Suprapubic skin (tissue), 4 donors: ENCODE measurements at regions not wholly inside any gene's neighbourhood (a gene's known extent, or its start where the extent isn't known, plus 50 kb on each side); places are given as distances from the start of the nearest gene placed in this dataset.

ENCODE experiments used
- EP300 ChIP-seq: sonication (generic); formaldehyde crosslinking; IDR thresholded peaks from one replicate; pipeline ENCODE4 v1.6.1; 2017; ENCODE audit warnings: antibody characterized with exemption
- POLR2AphosphoS5 ChIP-seq, 3 donors: sonication (generic); formaldehyde crosslinking; IDR thresholded peaks; one replicate each; pipeline ENCODE4 v1.6.1; 2017; ENCODE audit warnings: antibody characterized with exemption in 3 of 3
- TF ChIP-seq, protein P1 (sequence below), 2 donors: fragments of 200-600 bp in 1 of 2; fragments of 450-650 bp in 1 of 2; sonication (generic) in 1 of 2; IDR thresholded peaks; one replicate each; pipeline ENCODE4 v1.5.1; 2016 to 2019; ENCODE audit warnings: antibody characterized with exemption in 2 of 2, mild to moderate bottlenecking in 1 of 2, moderate library complexity in 1 of 2

DNA sequence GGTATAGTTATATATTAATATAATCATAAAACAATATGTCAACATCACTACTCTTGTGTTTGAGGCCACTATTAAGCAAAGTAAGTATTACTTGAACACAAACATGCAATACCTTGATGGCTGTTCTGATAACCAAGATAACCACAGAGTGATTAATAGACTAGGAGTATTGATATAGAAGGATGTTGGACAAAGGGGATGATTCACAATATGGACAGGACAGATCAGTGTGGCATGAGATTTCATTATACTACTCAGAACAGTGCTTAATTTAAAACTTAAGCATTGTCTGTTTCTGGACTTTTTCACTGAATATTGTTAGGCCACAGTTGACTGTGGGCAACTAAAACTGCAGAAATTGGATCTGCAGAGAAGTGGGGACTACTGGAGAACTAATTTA, 384.2 kb downstream of the SLITRK1 start:
- TF ChIP-seq EP300 (no peak), POLR2AphosphoS5 (IDR thresholded peaks at IDR 0.05) (no peak)
- TF ChIP-seq, protein P1, sequence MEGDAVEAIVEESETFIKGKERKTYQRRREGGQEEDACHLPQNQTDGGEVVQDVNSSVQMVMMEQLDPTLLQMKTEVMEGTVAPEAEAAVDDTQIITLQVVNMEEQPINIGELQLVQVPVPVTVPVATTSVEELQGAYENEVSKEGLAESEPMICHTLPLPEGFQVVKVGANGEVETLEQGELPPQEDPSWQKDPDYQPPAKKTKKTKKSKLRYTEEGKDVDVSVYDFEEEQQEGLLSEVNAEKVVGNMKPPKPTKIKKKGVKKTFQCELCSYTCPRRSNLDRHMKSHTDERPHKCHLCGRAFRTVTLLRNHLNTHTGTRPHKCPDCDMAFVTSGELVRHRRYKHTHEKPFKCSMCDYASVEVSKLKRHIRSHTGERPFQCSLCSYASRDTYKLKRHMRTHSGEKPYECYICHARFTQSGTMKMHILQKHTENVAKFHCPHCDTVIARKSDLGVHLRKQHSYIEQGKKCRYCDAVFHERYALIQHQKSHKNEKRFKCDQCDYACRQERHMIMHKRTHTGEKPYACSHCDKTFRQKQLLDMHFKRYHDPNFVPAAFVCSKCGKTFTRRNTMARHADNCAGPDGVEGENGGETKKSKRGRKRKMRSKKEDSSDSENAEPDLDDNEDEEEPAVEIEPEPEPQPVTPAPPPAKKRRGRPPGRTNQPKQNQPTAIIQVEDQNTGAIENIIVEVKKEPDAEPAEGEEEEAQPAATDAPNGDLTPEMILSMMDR (IDR thresholded peaks at IDR 0.05) = no peak
